ENCODE measurements at regions not wholly inside any gene's neighbourhood (a gene's known extent, or its start where the extent isn't known, plus 50 kb on each side); places are given as distances from the start of the nearest gene placed in this dataset.

GRCh38 chr14:87725318-87725717 is 267.7 kb downstream of the GALC start:
- no peaks in the 10 kb centered on the region for H3K4me1 Mint-ChIP-seq (ENCODE audit: unreplicated experiment)
- H3K27me3 Mint-ChIP-seq (ENCODE audit: unreplicated experiment) = no peaks in the 10 kb centered on the region
- TF ChIP-seq CTCF (IDR thresholded peaks at IDR 0.05) = no peak
- H3K9me3 Mint-ChIP-seq (ENCODE audit: unreplicated experiment) = peaks cover 4% of the 10 kb centered on the region
- no peak overlapping the region for H3K27ac Mint-ChIP-seq (ENCODE audit: unreplicated experiment)
- no peak overlapping the region for H3K4me3 Mint-ChIP-seq (ENCODE audit: unreplicated experiment)
- DNase-seq (ENCODE audit: extremely low spot score, unreplicated experiment) = no peak
- H3K36me3 Mint-ChIP-seq (ENCODE audit: unreplicated experiment) = no peaks in the 10 kb centered on the region

- peaks cover 10% of the 10 kb centered on the region for H3K9me3 Mint-ChIP-seq (ENCODE audit: unreplicated experiment)
- no peaks in the 10 kb centered on the region for H3K4me1 Mint-ChIP-seq (ENCODE audit: unreplicated experiment)
- DNase-seq (ENCODE audit: extremely low spot score, unreplicated experiment) = no peak
- no peak overlapping the region for H3K4me3 Mint-ChIP-seq (ENCODE audit: unreplicated experiment)
- H3K27ac Mint-ChIP-seq (ENCODE audit: unreplicated experiment) = no peak overlapping the region
- TF ChIP-seq CTCF (IDR thresholded peaks at IDR 0.05) = no peak
- H3K27me3 Mint-ChIP-seq (ENCODE audit: unreplicated experiment) = no peaks in the 10 kb centered on the region
- no peaks in the 10 kb centered on the region for H3K36me3 Mint-ChIP-seq (ENCODE audit: unreplicated experiment)
Measured at GRCh38 chr14:87712396-87713090, 280.4 kb downstream of the GALC start.

- Mint-ChIP-seq H3K4me1 (ENCODE audit: unreplicated experiment) (no peaks in the 10 kb centered on the region), H3K4me3 (ENCODE audit: unreplicated experiment) (no peak overlapping the region), H3K27me3 (ENCODE audit: unreplicated experiment) (no peaks in the 10 kb centered on the region), H3K36me3 (ENCODE audit: unreplicated experiment) (no peaks in the 10 kb centered on the region), H3K27ac (ENCODE audit: unreplicated experiment) (no peak overlapping the region), H3K9me3 (ENCODE audit: unreplicated experiment) (peaks cover 42% of the 10 kb centered on the region)
- no peak for DNase-seq (ENCODE audit: extremely low spot score, unreplicated experiment)
- no peak for TF ChIP-seq CTCF (IDR thresholded peaks at IDR 0.05)
Measured at GRCh38 chr14:87705439-87705896, 287.5 kb downstream of the GALC start.

GRCh38 chr14:87698481-87698880 is 294.5 kb downstream of the GALC start:
- H3K36me3 Mint-ChIP-seq (ENCODE audit: unreplicated experiment) = no peaks in the 10 kb centered on the region
- no peaks in the 10 kb centered on the region for H3K27me3 Mint-ChIP-seq (ENCODE audit: unreplicated experiment)
- H3K27ac Mint-ChIP-seq (ENCODE audit: unreplicated experiment) = no peak overlapping the region
- no peak overlapping the region for H3K4me3 Mint-ChIP-seq (ENCODE audit: unreplicated experiment)
- no peak for DNase-seq (ENCODE audit: extremely low spot score, unreplicated experiment)
- H3K4me1 Mint-ChIP-seq (ENCODE audit: unreplicated experiment) = no peaks in the 10 kb centered on the region
- H3K9me3 Mint-ChIP-seq (ENCODE audit: unreplicated experiment) = peaks cover 36% of the 10 kb centered on the region
- TF ChIP-seq CTCF (IDR thresholded peaks at IDR 0.05) = no peak

GRCh38 chr14:87696485-87696884 is 296.5 kb downstream of the GALC start:
- H3K4me1 Mint-ChIP-seq (ENCODE audit: unreplicated experiment) = no peaks in the 10 kb centered on the region

More at GRCh38 chr14:87696485-87696884, 296.5 kb downstream of the GALC start:
- TF ChIP-seq CTCF (IDR thresholded peaks at IDR 0.05) = no peak
- Mint-ChIP-seq H3K36me3 (ENCODE audit: unreplicated experiment) (no peaks in the 10 kb centered on the region), H3K27me3 (ENCODE audit: unreplicated experiment) (no peaks in the 10 kb centered on the region), H3K9me3 (ENCODE audit: unreplicated experiment) (peaks cover 22% of the 10 kb centered on the region), H3K27ac (ENCODE audit: unreplicated experiment) (no peak overlapping the region), H3K4me3 (ENCODE audit: unreplicated experiment) (no peak overlapping the region)
- no peak for DNase-seq (ENCODE audit: extremely low spot score, unreplicated experiment)

Measured in osteocyte (in vitro differentiated cells).